ENCODE measurements at regions not wholly inside any gene's neighbourhood (a gene's known extent, or its start where the extent isn't known, plus 50 kb on each side); places are given as distances from the start of the nearest gene placed in this dataset.

GRCh38 chr14:34099635-34100034, 148.8 kb upstream of the EGLN3 start:
- Histone ChIP-seq H3K27me3 (ENCODE audit: control insufficient read depth in 1 of 2, insufficient read depth in 2 of 2, low read length in 2 of 2) (no peaks in the 10 kb centered on the region), H3K27ac (ENCODE audit: low read depth, low read length) (no peak overlapping the region), H3K36me3 (ENCODE audit: insufficient read depth, low read length) (no peaks in the 10 kb centered on the region), H3K4me3 (ENCODE audit: low read depth in 1 of 2, low read length in 2 of 2) (no peak overlapping the region), H3K9ac (ENCODE audit: low read length) (no peak overlapping the region), H3K9me3 (ENCODE audit: low read length) (no peaks in the 10 kb centered on the region), H3K4me1 (ENCODE audit: insufficient read depth, low read length) (no peaks in the 10 kb centered on the region)

DNA sequence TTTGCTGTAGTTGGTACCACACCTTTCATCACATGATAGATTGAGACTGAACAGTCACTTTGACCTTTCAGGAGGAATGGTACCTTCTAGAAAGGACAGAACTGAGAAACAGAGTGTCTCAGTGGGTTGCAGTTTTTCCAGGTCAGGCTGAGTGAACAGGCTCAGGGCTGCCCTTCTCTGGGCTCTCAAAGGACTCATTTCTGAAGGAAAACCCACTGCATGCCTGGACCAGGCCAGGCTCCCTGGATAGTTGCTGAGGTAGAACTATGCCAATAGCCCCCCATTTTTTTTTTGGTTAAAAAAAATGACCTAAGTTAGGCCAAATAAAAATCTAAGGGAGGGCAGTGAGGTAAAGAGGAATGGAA, 148.1 kb upstream of the EGLN3 start:
- Histone ChIP-seq H3K4me3 (ENCODE audit: low read depth in 1 of 2, low read length in 2 of 2) (no peak overlapping the region), H3K36me3 (ENCODE audit: insufficient read depth, low read length) (no peaks in the 10 kb centered on the region), H3K27ac (ENCODE audit: low read depth, low read length) (no peak overlapping the region), H3K4me1 (ENCODE audit: insufficient read depth, low read length) (no peaks in the 10 kb centered on the region), H3K27me3 (ENCODE audit: control insufficient read depth in 1 of 2, insufficient read depth in 2 of 2, low read length in 2 of 2) (no peaks in the 10 kb centered on the region), H3K9me3 (ENCODE audit: low read length) (no peaks in the 10 kb centered on the region), H3K9ac (ENCODE audit: low read length) (no peak overlapping the region)

- no peak overlapping the region for H3K27ac ChIP-seq (ENCODE audit: low read depth, low read length)
- no peaks in the 10 kb centered on the region for H3K9me3 ChIP-seq (ENCODE audit: low read length)
- no peaks in the 10 kb centered on the region for H3K4me1 ChIP-seq (ENCODE audit: insufficient read depth, low read length)
- no peaks in the 10 kb centered on the region for H3K27me3 ChIP-seq (ENCODE audit: control insufficient read depth in 1 of 2, insufficient read depth in 2 of 2, low read length in 2 of 2)
- no peak overlapping the region for H3K4me3 ChIP-seq (ENCODE audit: low read depth in 1 of 2, low read length in 2 of 2)
- no peak overlapping the region for H3K9ac ChIP-seq (ENCODE audit: low read length)
- no peaks in the 10 kb centered on the region for H3K36me3 ChIP-seq (ENCODE audit: insufficient read depth, low read length)
Measured at GRCh38 chr14:34098045-34098984, 147.4 kb upstream of the EGLN3 start.

DNA sequence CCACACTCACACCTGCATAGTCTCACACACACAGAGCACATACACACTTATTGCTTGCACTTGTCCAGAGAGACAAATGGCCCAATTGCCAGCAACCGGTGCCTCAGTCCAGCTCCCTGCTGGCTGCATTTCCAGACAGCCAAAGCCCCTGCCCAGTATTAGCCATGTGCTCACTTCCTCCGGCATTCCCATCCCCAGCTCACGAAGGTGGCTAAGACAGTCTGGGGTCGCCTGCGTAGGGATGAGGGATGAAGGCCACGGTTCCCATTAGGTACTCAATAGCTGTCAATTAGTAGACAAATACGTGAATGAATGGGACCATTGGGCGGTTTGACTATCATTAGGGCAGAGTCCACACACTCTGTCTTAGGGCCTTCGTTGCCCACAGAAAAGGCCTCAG, 146.8 kb upstream of the EGLN3 start:
- no peaks in the 10 kb centered on the region for H3K36me3 ChIP-seq (ENCODE audit: insufficient read depth, low read length)
- H3K4me1 ChIP-seq (ENCODE audit: insufficient read depth, low read length) = no peaks in the 10 kb centered on the region
- H3K4me3 ChIP-seq (ENCODE audit: low read depth in 1 of 2, low read length in 2 of 2) = no peak overlapping the region
- H3K27ac ChIP-seq (ENCODE audit: low read depth, low read length) = no peak overlapping the region
- no peaks in the 10 kb centered on the region for H3K9me3 ChIP-seq (ENCODE audit: low read length)
- no peaks in the 10 kb centered on the region for H3K27me3 ChIP-seq (ENCODE audit: control insufficient read depth in 1 of 2, insufficient read depth in 2 of 2, low read length in 2 of 2)
- no peak overlapping the region for H3K9ac ChIP-seq (ENCODE audit: low read length)

- no peak overlapping the region for H3K27ac ChIP-seq (ENCODE audit: low read depth, low read length)
- H3K9me3 ChIP-seq (ENCODE audit: low read length) = no peaks in the 10 kb centered on the region
- no peaks in the 10 kb centered on the region for H3K4me1 ChIP-seq (ENCODE audit: insufficient read depth, low read length)
- no peaks in the 10 kb centered on the region for H3K27me3 ChIP-seq (ENCODE audit: control insufficient read depth in 1 of 2, insufficient read depth in 2 of 2, low read length in 2 of 2)
- H3K9ac ChIP-seq (ENCODE audit: low read length) = no peak overlapping the region
- no peaks in the 10 kb centered on the region for H3K36me3 ChIP-seq (ENCODE audit: insufficient read depth, low read length)
- no peak overlapping the region for H3K4me3 ChIP-seq (ENCODE audit: low read depth in 1 of 2, low read length in 2 of 2)
Measured at GRCh38 chr14:34094384-34094783, 143.5 kb upstream of the EGLN3 start.

DNA sequence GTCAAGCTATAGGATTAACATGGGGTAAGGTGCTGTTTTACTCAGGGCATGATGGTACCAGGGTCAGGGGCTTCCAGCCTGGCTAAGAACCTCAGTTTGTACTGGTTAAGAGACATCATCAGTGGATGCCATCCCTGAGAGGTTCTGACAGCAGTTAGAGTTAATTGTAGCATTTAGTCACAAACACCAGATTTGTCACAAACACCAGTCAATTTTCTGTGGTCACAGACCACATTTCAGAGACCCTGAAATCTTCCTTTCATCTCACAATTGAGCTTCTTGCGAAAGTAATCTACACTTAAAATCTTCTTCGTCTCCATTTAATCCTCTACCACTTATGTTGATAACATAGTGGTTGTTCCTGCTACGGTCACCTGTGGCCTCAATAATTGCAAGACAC, 143.0 kb upstream of the EGLN3 start:
- Histone ChIP-seq H3K27ac (ENCODE audit: low read depth, low read length) (no peak overlapping the region), H3K4me1 (ENCODE audit: insufficient read depth, low read length) (no peaks in the 10 kb centered on the region), H3K9me3 (ENCODE audit: low read length) (no peaks in the 10 kb centered on the region), H3K36me3 (ENCODE audit: insufficient read depth, low read length) (no peaks in the 10 kb centered on the region), H3K27me3 (ENCODE audit: control insufficient read depth in 1 of 2, insufficient read depth in 2 of 2, low read length in 2 of 2) (no peaks in the 10 kb centered on the region), H3K4me3 (ENCODE audit: low read depth in 1 of 2, low read length in 2 of 2) (no peak overlapping the region), H3K9ac (ENCODE audit: low read length) (no peak overlapping the region)

- Histone ChIP-seq H3K4me1 (ENCODE audit: insufficient read depth, low read length) (no peaks in the 10 kb centered on the region), H3K27ac (ENCODE audit: low read depth, low read length) (no peak overlapping the region), H3K27me3 (ENCODE audit: control insufficient read depth in 1 of 2, insufficient read depth in 2 of 2, low read length in 2 of 2) (no peaks in the 10 kb centered on the region), H3K36me3 (ENCODE audit: insufficient read depth, low read length) (no peaks in the 10 kb centered on the region), H3K9ac (ENCODE audit: low read length) (no peak overlapping the region), H3K9me3 (ENCODE audit: low read length) (peaks cover 4% of the 10 kb centered on the region), H3K4me3 (ENCODE audit: low read depth in 1 of 2, low read length in 2 of 2) (no peak overlapping the region)
Measured at GRCh38 chr14:34090451-34090850, 139.6 kb upstream of the EGLN3 start.

DNA sequence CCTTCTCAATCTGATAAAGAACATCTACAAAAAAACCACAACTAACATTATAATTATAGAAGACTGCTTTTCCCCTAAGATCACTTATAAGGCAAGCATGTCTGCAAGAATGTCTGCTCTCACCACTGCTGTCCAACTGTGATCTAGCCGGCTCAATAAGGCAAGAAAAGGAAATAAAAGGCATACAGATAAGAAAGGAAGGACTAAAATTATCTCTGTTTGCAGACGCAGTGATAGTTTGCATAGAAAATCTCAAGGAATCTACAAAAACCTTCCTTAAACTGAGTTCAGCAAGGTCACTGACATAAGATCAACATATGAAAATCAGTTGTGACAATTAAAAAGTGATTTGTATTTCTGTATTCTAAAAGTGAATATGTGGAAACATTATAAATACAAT, 138.0 kb upstream of the EGLN3 start:
- Histone ChIP-seq H3K4me1 (ENCODE audit: insufficient read depth, low read length) (no peaks in the 10 kb centered on the region), H3K27ac (ENCODE audit: low read depth, low read length) (no peak overlapping the region), H3K9me3 (ENCODE audit: low read length) (peaks cover 4% of the 10 kb centered on the region), H3K4me3 (ENCODE audit: low read depth in 1 of 2, low read length in 2 of 2) (no peak overlapping the region), H3K9ac (ENCODE audit: low read length) (no peak overlapping the region), H3K27me3 (ENCODE audit: control insufficient read depth in 1 of 2, insufficient read depth in 2 of 2, low read length in 2 of 2) (no peaks in the 10 kb centered on the region), H3K36me3 (ENCODE audit: insufficient read depth, low read length) (no peaks in the 10 kb centered on the region)

DNA sequence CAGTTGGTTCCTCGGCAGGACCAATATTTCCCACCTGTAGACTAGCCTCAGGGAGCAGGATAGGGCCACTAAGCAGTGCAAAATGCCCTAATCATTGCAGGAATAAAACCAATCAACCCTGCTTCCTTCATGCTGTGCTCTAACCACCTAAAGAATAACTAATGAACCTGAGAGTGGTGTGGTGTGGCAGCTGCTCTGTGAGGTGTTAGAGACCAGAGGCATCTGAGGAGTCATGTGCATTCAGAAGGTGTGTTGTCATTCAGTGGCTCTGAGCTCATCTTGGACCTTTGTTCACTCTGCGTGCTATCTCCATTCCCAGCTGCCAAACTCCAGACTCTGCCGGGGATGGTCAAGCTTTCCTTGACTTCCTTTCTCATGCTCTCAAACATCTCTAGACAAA, 136.7 kb upstream of the EGLN3 start:
- Histone ChIP-seq H3K9me3 (ENCODE audit: low read length) (peaks cover 4% of the 10 kb centered on the region), H3K27me3 (ENCODE audit: control insufficient read depth in 1 of 2, insufficient read depth in 2 of 2, low read length in 2 of 2) (no peaks in the 10 kb centered on the region), H3K4me3 (ENCODE audit: low read depth in 1 of 2, low read length in 2 of 2) (no peak overlapping the region), H3K27ac (ENCODE audit: low read depth, low read length) (no peak overlapping the region), H3K4me1 (ENCODE audit: insufficient read depth, low read length) (no peaks in the 10 kb centered on the region), H3K9ac (ENCODE audit: low read length) (no peak overlapping the region), H3K36me3 (ENCODE audit: insufficient read depth, low read length) (no peaks in the 10 kb centered on the region)

- Histone ChIP-seq H3K9ac (ENCODE audit: low read length) (no peak overlapping the region), H3K27me3 (ENCODE audit: control insufficient read depth in 1 of 2, insufficient read depth in 2 of 2, low read length in 2 of 2) (no peaks in the 10 kb centered on the region), H3K27ac (ENCODE audit: low read depth, low read length) (no peak overlapping the region), H3K4me1 (ENCODE audit: insufficient read depth, low read length) (peaks cover 11% of the 10 kb centered on the region), H3K9me3 (ENCODE audit: low read length) (peaks cover 4% of the 10 kb centered on the region), H3K36me3 (ENCODE audit: insufficient read depth, low read length) (no peaks in the 10 kb centered on the region), H3K4me3 (ENCODE audit: low read depth in 1 of 2, low read length in 2 of 2) (no peak overlapping the region)
Measured at GRCh38 chr14:34086223-34086757, 135.4 kb upstream of the EGLN3 start.

DNA sequence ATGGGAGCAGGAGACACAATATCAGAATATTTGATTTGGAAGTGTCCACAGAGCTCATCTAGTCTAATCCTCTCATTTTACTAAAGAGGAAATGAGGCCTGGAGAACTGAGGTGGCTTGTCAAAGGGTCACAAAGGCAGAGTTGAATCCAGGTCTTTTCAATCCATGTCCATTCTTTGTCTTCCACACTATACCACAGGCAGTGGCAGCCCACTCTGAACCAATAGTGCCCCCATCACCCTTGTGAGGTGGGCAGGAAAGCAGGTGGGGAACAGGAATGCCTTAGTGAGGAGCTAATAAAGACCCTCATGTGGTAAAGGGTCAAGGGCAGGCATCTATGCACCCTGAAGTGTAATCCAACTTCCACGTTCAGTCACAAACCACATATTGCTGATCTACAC, 134.8 kb upstream of the EGLN3 start:
- peaks cover 4% of the 10 kb centered on the region for H3K9me3 ChIP-seq (ENCODE audit: low read length)
- no peak overlapping the region for H3K4me3 ChIP-seq (ENCODE audit: low read depth in 1 of 2, low read length in 2 of 2)
- no peaks in the 10 kb centered on the region for H3K36me3 ChIP-seq (ENCODE audit: insufficient read depth, low read length)
- peaks cover 17% of the 10 kb centered on the region for H3K4me1 ChIP-seq (ENCODE audit: insufficient read depth, low read length)
- H3K27ac ChIP-seq (ENCODE audit: low read depth, low read length) = no peak overlapping the region
- H3K27me3 ChIP-seq (ENCODE audit: control insufficient read depth in 1 of 2, insufficient read depth in 2 of 2, low read length in 2 of 2) = no peaks in the 10 kb centered on the region
- no peak overlapping the region for H3K9ac ChIP-seq (ENCODE audit: low read length)

Data from muscle layer of colon (tissue), 2 donors.